ENCODE measurements at regions not wholly inside any gene's neighbourhood (a gene's known extent, or its start where the extent isn't known, plus 50 kb on each side); places are given as distances from the start of the nearest gene placed in this dataset.

DNA sequence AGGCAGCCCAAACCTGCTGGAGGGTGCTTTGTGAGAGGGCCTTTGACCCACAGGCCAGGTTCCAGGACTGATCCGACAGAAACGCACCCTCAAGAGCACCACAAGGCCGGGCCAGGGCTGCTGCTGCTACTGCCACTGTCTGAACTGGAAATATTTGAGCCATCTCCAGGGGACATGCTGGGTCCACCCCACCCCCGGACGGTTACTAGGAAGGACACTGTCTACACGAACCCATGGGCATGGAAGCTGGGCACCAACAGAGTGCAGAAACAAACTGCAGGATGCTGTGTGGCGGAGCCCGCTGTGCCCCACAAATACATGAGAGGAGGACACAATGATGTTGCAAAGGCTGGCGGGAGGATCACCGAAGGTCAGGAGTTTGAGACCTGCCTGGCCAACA lies 283.7 kb downstream of the CTTN start:
- no peaks in the 10 kb centered on the region for H3K9me3 ChIP-seq (ENCODE audit: insufficient read depth, low read length)
- H3K79me2 ChIP-seq (ENCODE audit: insufficient read depth, low read length), result no peaks in the 10 kb centered on the region
- no peaks in the 10 kb centered on the region for H3K9me2 ChIP-seq (replicated peaks; ENCODE audit: insufficient read depth, low read length)
- TF ChIP-seq EZH2phosphoT487 (conservative IDR thresholded peaks at IDR 0.05; ENCODE audit: low read length), result no peak
- TF ChIP-seq, protein P1, sequence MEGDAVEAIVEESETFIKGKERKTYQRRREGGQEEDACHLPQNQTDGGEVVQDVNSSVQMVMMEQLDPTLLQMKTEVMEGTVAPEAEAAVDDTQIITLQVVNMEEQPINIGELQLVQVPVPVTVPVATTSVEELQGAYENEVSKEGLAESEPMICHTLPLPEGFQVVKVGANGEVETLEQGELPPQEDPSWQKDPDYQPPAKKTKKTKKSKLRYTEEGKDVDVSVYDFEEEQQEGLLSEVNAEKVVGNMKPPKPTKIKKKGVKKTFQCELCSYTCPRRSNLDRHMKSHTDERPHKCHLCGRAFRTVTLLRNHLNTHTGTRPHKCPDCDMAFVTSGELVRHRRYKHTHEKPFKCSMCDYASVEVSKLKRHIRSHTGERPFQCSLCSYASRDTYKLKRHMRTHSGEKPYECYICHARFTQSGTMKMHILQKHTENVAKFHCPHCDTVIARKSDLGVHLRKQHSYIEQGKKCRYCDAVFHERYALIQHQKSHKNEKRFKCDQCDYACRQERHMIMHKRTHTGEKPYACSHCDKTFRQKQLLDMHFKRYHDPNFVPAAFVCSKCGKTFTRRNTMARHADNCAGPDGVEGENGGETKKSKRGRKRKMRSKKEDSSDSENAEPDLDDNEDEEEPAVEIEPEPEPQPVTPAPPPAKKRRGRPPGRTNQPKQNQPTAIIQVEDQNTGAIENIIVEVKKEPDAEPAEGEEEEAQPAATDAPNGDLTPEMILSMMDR (IDR thresholded peaks at IDR 0.05; ENCODE audit: insufficient read depth, low read length, poor library complexity, severe bottlenecking), result no peak
- no peaks in the 10 kb centered on the region for H3K27me3 ChIP-seq (ENCODE audit: low read length)
- no peaks in the 10 kb centered on the region for H4K20me1 ChIP-seq (ENCODE audit: low read depth, low read length)
- no peak overlapping the region for H3K4me2 ChIP-seq (ENCODE audit: low read depth, low read length, poor library complexity, severe bottlenecking)
- no peak overlapping the region for H3K4me3 ChIP-seq (ENCODE audit: insufficient read depth, low read length, poor library complexity, severe bottlenecking)
- H3K36me3 ChIP-seq (ENCODE audit: low read length), result no peaks in the 10 kb centered on the region
- H3K27ac ChIP-seq (ENCODE audit: low read depth, low read length), result no peak overlapping the region
- no peaks in the 10 kb centered on the region for H3F3A ChIP-seq (ENCODE audit: insufficient read depth)
- H3K9ac ChIP-seq (ENCODE audit: low read length), result no peak overlapping the region
- H2AFZ ChIP-seq (ENCODE audit: low read depth, low read length, severe bottlenecking), result no peak overlapping the region

DNA sequence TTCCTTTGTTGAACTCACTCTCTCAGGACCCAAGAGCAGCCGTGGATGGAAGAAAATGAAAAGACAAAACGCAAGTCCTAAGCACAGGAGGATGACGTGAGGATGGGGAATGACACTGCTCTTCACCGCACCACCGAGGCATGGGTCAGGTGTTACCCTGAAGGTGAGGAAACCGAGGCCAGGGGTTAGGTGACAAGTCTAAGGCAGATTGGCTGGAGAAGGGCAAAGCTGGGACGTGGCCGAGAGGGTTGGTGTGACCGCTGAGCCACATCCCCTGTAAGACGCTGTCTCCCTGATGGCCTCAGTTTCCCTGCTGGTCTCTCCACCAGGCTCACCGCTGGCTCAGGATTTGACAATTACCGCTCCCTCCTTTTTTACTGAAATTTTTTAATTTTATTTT lies 284.4 kb downstream of the CTTN start:
- Histone ChIP-seq H2AFZ (ENCODE audit: low read depth, low read length, severe bottlenecking) (no peak overlapping the region), H4K20me1 (ENCODE audit: low read depth, low read length) (no peaks in the 10 kb centered on the region)

DNA sequence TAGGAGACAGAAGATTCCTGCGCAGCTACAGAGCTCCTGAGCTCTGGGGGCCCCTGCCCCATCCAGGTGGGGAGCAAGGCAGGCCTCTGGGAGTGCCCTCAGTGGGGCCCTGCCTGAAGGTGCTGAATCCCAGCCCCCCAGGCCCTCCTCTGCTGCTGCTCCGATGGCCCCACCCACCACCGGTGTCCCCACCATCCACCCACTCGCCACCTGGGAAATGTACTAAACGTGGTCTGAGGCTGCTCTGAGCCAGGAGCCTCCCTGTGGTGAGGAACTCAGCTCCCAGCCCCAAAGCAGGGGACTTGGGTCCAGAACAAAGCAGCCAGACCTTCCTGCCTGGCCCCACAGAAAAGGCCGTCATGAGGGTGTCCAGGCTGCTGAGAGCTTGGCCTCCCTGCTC lies 289.4 kb downstream of the CTTN start:
- no peaks in the 10 kb centered on the region for H3K79me2 ChIP-seq (ENCODE audit: insufficient read depth, low read length)
- no peaks in the 10 kb centered on the region for H4K20me1 ChIP-seq (ENCODE audit: low read depth, low read length)
- no peak overlapping the region for H3K4me3 ChIP-seq (ENCODE audit: insufficient read depth, low read length, poor library complexity, severe bottlenecking)
- no peaks in the 10 kb centered on the region for H3F3A ChIP-seq (ENCODE audit: insufficient read depth)
- TF ChIP-seq, protein P1 (IDR thresholded peaks at IDR 0.05; ENCODE audit: insufficient read depth, low read length, poor library complexity, severe bottlenecking), result no peak
- no peak for TF ChIP-seq EZH2phosphoT487 (conservative IDR thresholded peaks at IDR 0.05; ENCODE audit: low read length)
- no peaks in the 10 kb centered on the region for H3K27me3 ChIP-seq (ENCODE audit: low read length)
- H3K4me2 ChIP-seq (ENCODE audit: low read depth, low read length, poor library complexity, severe bottlenecking), result no peak overlapping the region
- H3K9me3 ChIP-seq (ENCODE audit: insufficient read depth, low read length), result no peaks in the 10 kb centered on the region
- no peak overlapping the region for H2AFZ ChIP-seq (ENCODE audit: low read depth, low read length, severe bottlenecking)
- no peak overlapping the region for H3K9ac ChIP-seq (ENCODE audit: low read length)
- H3K27ac ChIP-seq (ENCODE audit: low read depth, low read length), result no peak overlapping the region
- H3K36me3 ChIP-seq (ENCODE audit: low read length), result no peaks in the 10 kb centered on the region
- H3K9me2 ChIP-seq (replicated peaks; ENCODE audit: insufficient read depth, low read length), result no peaks in the 10 kb centered on the region

More for the DNA sequence above, 284.4 kb downstream of the CTTN start:
- Histone ChIP-seq H3K9me2 (replicated peaks; ENCODE audit: insufficient read depth, low read length) (no peaks in the 10 kb centered on the region), H3K27me3 (ENCODE audit: low read length) (no peaks in the 10 kb centered on the region), H3K4me3 (ENCODE audit: insufficient read depth, low read length, poor library complexity, severe bottlenecking) (no peak overlapping the region), H3K9ac (ENCODE audit: low read length) (no peak overlapping the region), H3K27ac (ENCODE audit: low read depth, low read length) (no peak overlapping the region), H3F3A (ENCODE audit: insufficient read depth) (no peaks in the 10 kb centered on the region), H3K79me2 (ENCODE audit: insufficient read depth, low read length) (no peaks in the 10 kb centered on the region), H3K36me3 (ENCODE audit: low read length) (no peaks in the 10 kb centered on the region), H3K9me3 (ENCODE audit: insufficient read depth, low read length) (no peaks in the 10 kb centered on the region), H3K4me2 (ENCODE audit: low read depth, low read length, poor library complexity, severe bottlenecking) (no peak overlapping the region)
- TF ChIP-seq, protein P1 (IDR thresholded peaks at IDR 0.05; ENCODE audit: insufficient read depth, low read length, poor library complexity, severe bottlenecking), result no peak
- TF ChIP-seq EZH2phosphoT487 (conservative IDR thresholded peaks at IDR 0.05; ENCODE audit: low read length), result no peak
